ENCODE measurements at regions not wholly inside any gene's neighbourhood (a gene's known extent, or its start where the extent isn't known, plus 50 kb on each side); places are given as distances from the start of the nearest gene placed in this dataset.

- CTCF ChIA-PET, result no interaction called here
- Histone ChIP-seq H3K9me3 (ENCODE audit: low read length) (no peaks in the 10 kb centered on the region), H3F3A (ENCODE audit: low read length, unreplicated experiment) (no peaks in the 10 kb centered on the region), H3K9ac (ENCODE audit: low read length) (no peak overlapping the region), H4K20me1 (ENCODE audit: low read length) (no peaks in the 10 kb centered on the region), H3K4me2 (ENCODE audit: low read length) (no peak overlapping the region), H3K9me2 (replicated peaks; ENCODE audit: low read length) (no peaks in the 10 kb centered on the region), H3K27ac (ENCODE audit: low read length) (no peak overlapping the region), H3K4me1 (ENCODE audit: insufficient read depth, low read length) (peaks cover 4% of the 10 kb centered on the region), H2AFZ (ENCODE audit: low read length) (no peak overlapping the region), H3K79me2 (ENCODE audit: low read length) (no peaks in the 10 kb centered on the region), H3K27me3 (ENCODE audit: low read length) (no peaks in the 10 kb centered on the region), H3K4me3 (ENCODE audit: low read length) (no peak overlapping the region), H3K36me3 (ENCODE audit: low read depth, low read length) (no peaks in the 10 kb centered on the region)
- TF ChIP-seq, protein P1, sequence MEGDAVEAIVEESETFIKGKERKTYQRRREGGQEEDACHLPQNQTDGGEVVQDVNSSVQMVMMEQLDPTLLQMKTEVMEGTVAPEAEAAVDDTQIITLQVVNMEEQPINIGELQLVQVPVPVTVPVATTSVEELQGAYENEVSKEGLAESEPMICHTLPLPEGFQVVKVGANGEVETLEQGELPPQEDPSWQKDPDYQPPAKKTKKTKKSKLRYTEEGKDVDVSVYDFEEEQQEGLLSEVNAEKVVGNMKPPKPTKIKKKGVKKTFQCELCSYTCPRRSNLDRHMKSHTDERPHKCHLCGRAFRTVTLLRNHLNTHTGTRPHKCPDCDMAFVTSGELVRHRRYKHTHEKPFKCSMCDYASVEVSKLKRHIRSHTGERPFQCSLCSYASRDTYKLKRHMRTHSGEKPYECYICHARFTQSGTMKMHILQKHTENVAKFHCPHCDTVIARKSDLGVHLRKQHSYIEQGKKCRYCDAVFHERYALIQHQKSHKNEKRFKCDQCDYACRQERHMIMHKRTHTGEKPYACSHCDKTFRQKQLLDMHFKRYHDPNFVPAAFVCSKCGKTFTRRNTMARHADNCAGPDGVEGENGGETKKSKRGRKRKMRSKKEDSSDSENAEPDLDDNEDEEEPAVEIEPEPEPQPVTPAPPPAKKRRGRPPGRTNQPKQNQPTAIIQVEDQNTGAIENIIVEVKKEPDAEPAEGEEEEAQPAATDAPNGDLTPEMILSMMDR (conservative IDR thresholded peaks at IDR 0.05; ENCODE audit: low read depth, low read length), result no peak
- TF ChIP-seq EZH2phosphoT487 (IDR thresholded peaks at IDR 0.05; ENCODE audit: borderline replicate concordance, low read length) (no peak), EZH2 (IDR thresholded peaks at IDR 0.05; ENCODE audit: low read length, unreplicated experiment) (no peak)
- intact Hi-C loops (cut with micrococcal nuclease), result no loop called here
- ATAC-seq (no peak), DNase-seq (no peak)
- no TSS peak for BruUV-seq (replicated peaks)
- POLR2A ChIA-PET (ENCODE audit: unreplicated experiment), result no interaction called here
Measured at GRCh38 chr2:176589825-176590440, 320.7 kb downstream of the MTX2 start.

DNA sequence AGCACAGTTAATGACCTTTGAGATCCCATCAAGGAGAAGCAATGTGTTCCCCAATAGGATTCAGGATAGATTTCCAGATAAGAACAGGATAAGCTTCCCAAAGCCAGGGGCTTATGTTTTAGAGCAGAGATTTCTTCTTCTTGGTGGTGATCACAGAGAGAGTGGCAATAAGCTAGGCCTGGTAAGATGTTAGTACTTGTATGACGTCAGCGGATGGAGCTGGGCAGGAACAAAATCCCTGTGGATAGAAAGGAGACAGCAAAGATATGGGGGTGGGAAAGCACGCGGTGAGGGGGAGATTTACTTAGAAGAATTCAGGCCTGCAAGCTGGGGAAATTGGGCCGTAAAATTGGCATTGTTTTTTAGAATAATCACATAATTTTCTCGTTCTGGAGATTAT lies 323.0 kb downstream of the MTX2 start:
- no TSS peak for BruUV-seq (replicated peaks)
- no peak for DNase-seq
- CTCF ChIA-PET, result no interaction called here

GRCh38 chr2:176595986-176596385 lies 326.7 kb downstream of the MTX2 start:
- ATAC-seq (0 out of 2 replicates have a peak, but pooled peaks have one; percentile 24), DNase-seq (no peak)
- BruUV-seq (replicated peaks), result no TSS peak
- intact Hi-C loops (cut with micrococcal nuclease), result no loop called here
- H3K9me3 ChIP-seq (ENCODE audit: low read length), result no peaks in the 10 kb centered on the region
- H3K79me2 ChIP-seq (ENCODE audit: low read length), result no peaks in the 10 kb centered on the region
- H3K27me3 ChIP-seq (ENCODE audit: low read length), result no peaks in the 10 kb centered on the region
- no peak overlapping the region for H3K9ac ChIP-seq (ENCODE audit: low read length)
- POLR2A ChIA-PET (ENCODE audit: unreplicated experiment), result no interaction called here
- no peak overlapping the region for H3K27ac ChIP-seq (ENCODE audit: low read length)
- H3K36me3 ChIP-seq (ENCODE audit: low read depth, low read length), result no peaks in the 10 kb centered on the region
- no peak for TF ChIP-seq EZH2phosphoT487 (IDR thresholded peaks at IDR 0.05; ENCODE audit: borderline replicate concordance, low read length)
- TF ChIP-seq EZH2 (IDR thresholded peaks at IDR 0.05; ENCODE audit: low read length, unreplicated experiment), result no peak
- TF ChIP-seq, protein P1 (conservative IDR thresholded peaks at IDR 0.05; ENCODE audit: low read depth, low read length), result no peak
- no peaks in the 10 kb centered on the region for H3F3A ChIP-seq (ENCODE audit: low read length, unreplicated experiment)
- H4K20me1 ChIP-seq (ENCODE audit: low read length), result no peaks in the 10 kb centered on the region
- H3K4me1 ChIP-seq (ENCODE audit: insufficient read depth, low read length), result peaks cover 7% of the 10 kb centered on the region; the same call in 1 of the 2 replicates
- H3K4me3 ChIP-seq (ENCODE audit: low read length), result no peak overlapping the region
- no peak overlapping the region for H3K4me2 ChIP-seq (ENCODE audit: low read length)
- H2AFZ ChIP-seq (ENCODE audit: low read length), result no peak overlapping the region
- CTCF ChIA-PET, result no interaction called here
- H3K9me2 ChIP-seq (replicated peaks; ENCODE audit: low read length), result no peaks in the 10 kb centered on the region

More for the DNA sequence above, 323.0 kb downstream of the MTX2 start:
- Histone ChIP-seq H3K9ac (ENCODE audit: low read length) (no peak overlapping the region), H3K27ac (ENCODE audit: low read length) (no peak overlapping the region), H3K9me3 (ENCODE audit: low read length) (no peaks in the 10 kb centered on the region), H3K27me3 (ENCODE audit: low read length) (no peaks in the 10 kb centered on the region), H3K4me1 (ENCODE audit: insufficient read depth, low read length) (peaks cover 7% of the 10 kb centered on the region; the same call in 1 of the 2 replicates), H3K36me3 (ENCODE audit: low read depth, low read length) (no peaks in the 10 kb centered on the region), H2AFZ (ENCODE audit: low read length) (no peak overlapping the region), H3F3A (ENCODE audit: low read length, unreplicated experiment) (no peaks in the 10 kb centered on the region), H3K4me2 (ENCODE audit: low read length) (no peak overlapping the region), H3K9me2 (replicated peaks; ENCODE audit: low read length) (no peaks in the 10 kb centered on the region), H3K79me2 (ENCODE audit: low read length) (no peaks in the 10 kb centered on the region), H4K20me1 (ENCODE audit: low read length) (no peaks in the 10 kb centered on the region), H3K4me3 (ENCODE audit: low read length) (no peak overlapping the region)
- ATAC-seq, result no peak
- TF ChIP-seq EZH2phosphoT487 (IDR thresholded peaks at IDR 0.05; ENCODE audit: borderline replicate concordance, low read length), result no peak
- TF ChIP-seq EZH2 (IDR thresholded peaks at IDR 0.05; ENCODE audit: low read length, unreplicated experiment), result no peak
- TF ChIP-seq, protein P1 (conservative IDR thresholded peaks at IDR 0.05; ENCODE audit: low read depth, low read length), result no peak
- POLR2A ChIA-PET (ENCODE audit: unreplicated experiment), result no interaction called here
- intact Hi-C loops (cut with micrococcal nuclease), result no loop called here
